ENCODE measurements at regions not wholly inside any gene's neighbourhood (a gene's known extent, or its start where the extent isn't known, plus 50 kb on each side); places are given as distances from the start of the nearest gene placed in this dataset.

- TF ChIP-seq ARNTL (CRISPR knock-in tag; IDR thresholded peaks at IDR 0.05; ENCODE audit: borderline replicate concordance, low read depth) (no peak), ZNF70 (CRISPR knock-in tag; IDR thresholded peaks at IDR 0.05) (no peak), PATZ1 (CRISPR knock-in tag; IDR thresholded peaks at IDR 0.05; ENCODE audit: borderline replicate concordance) (no peak), CREB5 (CRISPR knock-in tag; IDR thresholded peaks at IDR 0.05; ENCODE audit: low read depth) (no peak), TCF4 (CRISPR knock-in tag; IDR thresholded peaks at IDR 0.05; ENCODE audit: borderline replicate concordance) (no peak), OSR1 (CRISPR knock-in tag; IDR thresholded peaks at IDR 0.05) (no peak)
These were observed 154.0 kb upstream of the THBS1 start for GRCh38 chr15:39426552-39427532.
